HS-27A (cell line): ENCODE measurements at regions not wholly inside any gene's neighbourhood (a gene's known extent, or its start where the extent isn't known, plus 50 kb on each side); places are given as distances from the start of the nearest gene placed in this dataset.
A peak's percentile ranks its signal among the peaks of the same experiment; 100 is the strongest.
"Not testable (repeated sequence)": the region's sequence is repeated elsewhere in the genome, so short reads cannot be mapped to it uniquely, and the experiment has no call there.

Experiments used
- DNase-seq: peaks from one replicate; pipeline ENCODE4 v3.0.0-alpha.2; 2012; ENCODE audit warnings: low read depth, missing footprints

DNA sequence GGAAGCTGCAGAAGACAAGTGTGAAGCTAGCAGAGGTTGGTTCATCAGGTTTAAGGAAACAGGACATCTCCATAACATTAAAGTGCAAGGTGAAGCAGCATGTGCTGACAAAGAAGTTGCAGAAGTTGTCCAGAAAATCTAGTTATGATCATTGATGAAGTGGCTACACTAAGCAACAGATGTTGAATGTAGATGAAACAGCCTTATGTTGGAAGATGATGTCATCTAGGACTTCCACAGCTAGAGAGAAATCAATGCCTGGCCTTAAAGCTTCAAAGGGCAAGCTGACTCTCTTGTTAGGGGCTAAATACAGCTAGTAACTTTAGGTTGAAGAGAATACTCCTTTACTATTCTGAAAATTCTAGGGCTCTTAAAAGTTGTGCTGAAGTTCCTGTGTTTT, 340.2 kb upstream of the SOX9 start:
- DNase-seq: no peak

DNA sequence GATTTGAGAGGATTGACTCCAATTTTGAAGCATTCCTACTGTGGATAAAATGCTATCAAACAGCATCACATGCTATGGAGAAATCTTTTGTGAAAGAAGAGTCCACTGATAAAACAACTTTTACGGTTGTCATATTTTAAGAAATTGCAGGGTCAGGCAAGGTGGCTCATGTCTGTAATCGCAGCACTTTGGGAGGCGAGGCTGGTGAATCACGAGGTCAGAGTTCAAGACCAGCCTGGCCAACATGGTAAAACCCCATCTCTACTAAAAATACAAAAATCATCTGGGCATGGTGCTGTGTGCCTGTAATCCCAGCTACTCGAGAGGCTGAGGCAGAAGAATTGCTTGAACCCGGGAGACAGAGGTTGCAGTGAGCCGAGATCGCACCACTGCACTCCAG, 338.8 kb upstream of the SOX9 start:
- DNase-seq: not testable (repeated sequence)

DNA sequence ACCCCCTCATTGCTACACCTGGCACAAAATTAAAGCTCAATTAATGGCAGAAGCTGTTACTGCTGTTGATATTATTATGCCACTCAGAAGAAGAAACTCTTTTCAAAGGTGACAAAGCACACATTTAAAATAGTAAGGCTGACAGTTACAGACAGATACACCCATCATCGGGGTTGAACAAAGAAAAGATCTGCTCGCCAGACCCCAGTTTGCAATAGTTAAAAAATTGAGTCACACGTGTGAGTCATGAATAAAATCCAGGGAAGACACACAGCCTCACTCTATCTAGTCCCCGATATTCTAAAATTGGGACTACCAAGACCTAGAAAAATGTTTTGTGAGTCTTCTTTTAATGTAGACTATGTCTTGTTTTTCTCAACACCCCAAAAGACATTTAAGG, 330.0 kb upstream of the SOX9 start:
- no peak for DNase-seq

DNA sequence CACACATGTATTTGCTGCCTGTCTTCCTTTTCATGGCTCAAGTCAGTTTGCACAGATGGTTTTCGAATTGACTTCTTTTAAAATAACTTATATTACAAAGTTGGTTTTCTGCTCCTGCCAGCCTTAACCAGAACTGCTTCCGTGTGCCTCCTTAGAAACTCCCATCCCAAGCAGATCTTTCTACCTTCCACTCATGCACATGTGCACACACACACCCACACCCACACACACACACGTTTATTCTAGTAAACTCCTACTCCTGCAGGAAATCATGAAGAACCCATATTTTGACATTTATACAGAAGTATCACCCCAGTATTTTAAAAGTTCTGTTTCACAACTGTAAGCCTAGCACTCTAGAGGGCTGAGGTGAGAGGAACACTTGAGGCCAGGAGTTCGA, 329.5 kb upstream of the SOX9 start:
- DNase-seq: no peak

DNA sequence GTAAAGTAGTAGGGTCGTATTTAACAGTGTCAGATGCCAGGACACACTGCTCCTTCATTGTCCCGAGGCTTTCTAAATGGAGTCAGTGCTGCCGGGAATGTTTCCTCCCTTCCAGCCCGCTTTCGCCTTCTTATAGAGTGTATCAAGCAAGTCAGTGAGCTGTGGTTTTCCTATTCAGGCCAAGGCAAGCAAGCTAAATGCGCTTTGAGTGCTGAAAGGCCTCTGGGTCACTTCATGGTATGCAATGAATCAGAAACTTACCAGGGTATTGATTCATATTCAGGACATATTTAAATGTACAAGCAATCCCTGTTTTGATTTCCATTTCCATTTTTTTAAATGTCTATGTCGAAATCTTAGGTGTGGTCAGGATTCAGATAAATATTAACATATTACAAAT, 327.9 kb upstream of the SOX9 start:
- peak; percentile 45 for DNase-seq

DNA sequence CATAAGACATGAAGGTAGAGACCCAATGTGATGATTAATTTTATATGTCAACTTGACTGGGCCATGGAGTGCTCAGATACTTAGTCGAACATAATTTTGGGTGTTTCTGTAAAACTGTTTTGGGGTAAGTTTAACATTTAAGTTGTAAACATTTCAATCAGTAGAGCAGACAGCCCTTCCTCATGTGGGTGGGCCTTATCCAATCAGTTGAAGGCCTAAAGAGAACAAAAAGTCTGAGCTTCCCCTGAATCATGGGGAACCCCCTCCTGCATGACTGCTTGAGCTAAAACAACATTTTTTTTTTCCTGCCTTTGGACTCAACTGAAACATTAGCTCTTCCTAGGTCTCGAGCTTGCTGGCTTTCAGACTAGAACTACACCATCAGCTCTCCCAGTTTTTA, 327.3 kb upstream of the SOX9 start:
- DNase-seq: no peak

DNA sequence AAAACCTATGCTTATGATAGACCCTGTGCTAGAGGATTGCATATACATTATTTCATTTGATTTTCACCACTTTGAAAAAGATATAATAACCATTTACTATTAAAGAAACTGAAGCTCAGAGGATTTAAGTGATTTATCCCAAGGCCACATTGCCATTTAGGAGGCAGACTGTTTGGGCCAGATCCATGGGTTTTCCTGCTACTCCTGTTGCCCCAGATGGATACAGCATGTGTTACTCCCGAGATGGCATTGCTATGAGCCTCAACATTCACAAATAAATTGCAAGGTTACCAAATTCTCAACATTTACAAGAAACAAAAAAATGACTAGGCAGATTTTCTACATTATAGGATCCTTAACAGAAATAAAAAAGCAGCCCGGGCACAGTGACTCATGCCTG, 322.1 kb upstream of the SOX9 start:
- no peak for DNase-seq

DNA sequence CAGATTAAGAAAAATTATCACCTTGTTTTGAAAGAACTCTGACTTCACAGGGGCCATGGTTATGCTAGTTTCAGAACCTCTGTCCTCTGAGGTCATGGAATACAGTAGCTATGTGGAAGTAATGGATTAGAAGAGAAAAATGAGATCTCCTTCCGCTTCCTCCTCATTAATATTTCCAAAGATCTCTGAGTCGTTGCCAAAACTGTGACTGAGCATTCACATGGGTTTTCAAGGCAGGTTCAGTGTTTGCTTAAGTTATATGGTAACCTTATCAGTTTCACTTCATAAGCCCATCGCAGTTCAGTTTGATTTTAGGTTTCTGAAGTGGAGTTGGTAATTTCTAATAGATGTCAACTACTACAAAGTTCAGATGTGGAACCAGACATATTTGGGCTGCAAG, 321.2 kb upstream of the SOX9 start:
- no peak for DNase-seq

DNA sequence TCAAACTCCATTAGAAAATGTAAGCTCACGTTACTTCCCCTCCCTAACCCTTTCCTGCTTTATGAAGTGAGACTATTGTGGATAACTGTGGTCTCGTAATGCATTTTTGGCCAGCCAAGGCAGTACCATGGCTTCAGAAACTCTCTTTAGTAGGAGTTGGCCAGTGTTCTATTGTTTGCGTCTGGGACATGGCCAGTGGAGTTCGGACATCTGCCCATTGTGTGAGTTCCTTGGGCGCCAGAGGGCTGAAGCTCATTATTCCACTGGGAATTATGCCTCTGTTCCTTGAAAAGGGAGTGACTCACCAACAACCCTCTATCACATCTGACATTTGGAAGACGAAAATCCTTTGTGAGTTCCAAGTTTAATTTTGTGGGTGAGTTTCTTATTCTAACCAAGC, 319.5 kb upstream of the SOX9 start:
- no peak for DNase-seq

DNA sequence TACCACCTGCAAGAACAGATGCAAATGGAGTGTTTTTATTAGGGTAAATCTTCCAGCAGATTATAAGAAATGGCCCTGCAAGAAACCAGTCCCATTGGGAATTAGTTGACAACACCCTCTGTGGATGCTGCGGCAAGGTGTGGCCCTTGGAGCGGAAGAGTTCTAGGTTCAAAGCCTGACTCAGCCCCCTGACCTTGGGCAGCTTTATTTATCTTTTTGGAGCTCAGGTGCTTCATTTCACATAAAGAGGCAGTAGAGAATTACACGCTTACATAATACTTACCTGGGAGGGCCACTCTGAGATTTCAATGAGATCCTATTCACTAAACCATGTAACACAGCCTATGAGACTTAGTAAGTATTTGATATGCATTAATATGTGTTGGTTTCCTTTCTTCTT, 318.2 kb upstream of the SOX9 start:
- no peak for DNase-seq

DNA sequence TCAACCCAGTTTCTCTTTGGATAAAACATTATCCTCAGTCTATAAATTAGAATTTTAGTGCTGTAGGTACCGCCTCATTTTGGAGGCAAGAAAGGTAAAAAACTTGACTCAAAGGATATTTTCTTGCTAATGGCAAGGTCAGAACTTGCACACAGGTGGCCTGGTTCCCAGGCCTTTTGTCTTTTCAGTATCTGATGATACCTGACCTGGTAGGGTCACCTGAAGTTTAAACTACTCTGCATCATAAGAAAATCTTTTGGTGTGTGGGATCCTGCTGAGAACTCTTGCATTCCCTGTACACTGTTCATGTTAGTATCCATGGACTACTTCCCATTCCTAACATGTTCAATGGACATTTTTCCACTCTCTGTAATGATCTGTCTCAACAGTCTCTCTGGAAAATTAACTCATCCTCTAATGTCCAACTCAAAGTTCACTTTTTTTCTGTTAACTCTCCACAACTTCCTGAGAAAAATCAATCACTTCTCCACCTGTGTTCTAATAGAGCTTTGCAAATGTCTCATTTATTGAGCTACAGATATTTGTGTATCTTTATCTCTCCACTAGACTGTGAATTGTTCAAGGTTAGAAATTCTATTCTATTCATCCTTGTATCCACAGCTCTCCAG, 317.1 kb upstream of the SOX9 start:
- DNase-seq: no peak

DNA sequence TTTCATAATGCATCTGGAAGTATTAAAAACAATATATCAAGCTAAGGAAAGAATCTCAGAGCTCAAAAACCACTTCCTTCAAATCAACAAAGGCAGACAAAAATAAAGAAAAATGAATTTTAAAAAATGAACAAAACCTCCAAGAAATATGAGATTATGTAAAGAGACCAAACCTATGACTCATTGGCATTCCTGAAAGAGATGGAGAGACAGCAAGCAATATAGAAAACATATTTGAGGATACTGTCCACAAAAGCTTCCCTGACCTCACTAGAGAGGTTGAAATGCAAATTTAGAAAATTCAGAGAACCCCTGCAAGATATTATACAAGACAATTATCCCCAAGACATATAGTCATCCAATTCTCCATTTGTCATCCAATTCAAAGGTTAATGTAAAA, 311.3 kb upstream of the SOX9 start:
- no peak for DNase-seq

DNA sequence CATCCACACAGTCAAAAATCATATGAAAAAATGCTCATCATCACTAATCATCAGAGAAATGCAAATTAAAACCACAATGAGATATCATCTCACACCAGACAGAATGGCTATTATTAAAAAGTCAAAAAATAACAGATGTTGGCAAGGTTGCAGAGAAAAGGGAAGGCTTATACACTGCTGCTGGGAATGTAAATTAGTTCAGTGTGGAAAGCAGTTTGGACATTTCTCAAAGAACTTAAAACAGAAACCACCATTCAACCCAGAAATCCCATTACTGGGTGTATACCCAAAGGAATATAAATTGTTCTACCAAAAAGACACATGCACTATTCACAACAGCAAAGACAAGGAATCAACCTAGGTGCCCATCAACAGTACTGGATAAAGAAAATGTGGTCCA, 307.0 kb upstream of the SOX9 start:
- not testable (repeated sequence) for DNase-seq

DNA sequence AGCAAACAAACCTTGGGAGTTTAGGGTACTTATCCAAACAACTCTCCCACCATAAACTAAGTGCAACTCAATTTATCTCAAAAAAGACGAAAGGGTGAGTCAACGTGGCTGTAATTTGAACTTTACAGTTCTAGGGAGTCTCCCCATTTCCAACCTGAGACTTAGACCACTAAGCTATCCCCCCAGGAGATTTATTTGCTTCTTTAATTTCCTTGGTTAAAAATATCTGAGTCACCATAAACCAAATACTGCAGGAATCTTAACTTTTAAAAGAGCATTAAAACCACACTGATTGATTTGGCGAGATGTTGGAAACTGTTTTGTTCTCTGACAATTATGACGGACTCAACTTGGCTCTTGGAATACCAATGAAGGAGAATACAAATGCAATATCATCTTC, 299.3 kb upstream of the SOX9 start:
- DNase-seq: no peak

DNA sequence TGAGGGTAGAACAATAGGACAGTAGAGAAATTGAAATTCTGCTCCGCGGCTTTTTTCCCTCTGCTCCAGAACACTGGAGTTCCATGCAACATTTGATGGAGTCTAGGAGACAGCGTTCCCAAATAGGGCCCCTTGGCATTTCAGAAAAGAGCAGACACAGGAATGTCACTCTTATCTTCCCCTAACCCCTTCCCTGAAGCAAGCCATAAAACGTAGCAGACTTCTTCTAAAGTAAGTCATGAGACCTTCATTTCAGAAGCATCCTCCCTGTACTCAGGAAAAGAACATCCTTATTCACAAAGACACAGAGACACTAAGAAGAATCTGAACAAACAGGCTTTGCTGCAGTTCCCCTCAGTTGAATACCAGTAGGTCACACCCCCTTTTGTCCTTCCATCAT, 296.1 kb upstream of the SOX9 start:
- DNase-seq: no peak

DNA sequence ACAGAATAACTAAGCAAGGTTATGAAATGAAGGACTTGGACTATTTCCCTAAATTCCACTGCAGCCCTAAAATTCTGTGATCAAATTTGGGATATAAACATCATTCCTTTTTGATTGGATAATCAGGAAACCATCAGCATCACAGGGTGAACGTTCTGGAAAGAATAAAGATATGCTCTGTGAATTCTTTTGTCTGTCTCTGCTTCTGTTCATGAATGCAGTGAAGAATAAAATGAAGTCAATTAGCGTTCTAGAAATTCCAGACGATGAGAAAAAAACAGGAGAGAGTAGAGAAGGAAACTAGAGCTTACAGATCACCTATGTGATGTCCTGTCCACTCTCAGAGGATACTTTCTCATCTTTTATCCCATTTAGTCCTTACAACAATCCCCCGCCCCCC, 295.1 kb upstream of the SOX9 start:
- no peak for DNase-seq

DNA sequence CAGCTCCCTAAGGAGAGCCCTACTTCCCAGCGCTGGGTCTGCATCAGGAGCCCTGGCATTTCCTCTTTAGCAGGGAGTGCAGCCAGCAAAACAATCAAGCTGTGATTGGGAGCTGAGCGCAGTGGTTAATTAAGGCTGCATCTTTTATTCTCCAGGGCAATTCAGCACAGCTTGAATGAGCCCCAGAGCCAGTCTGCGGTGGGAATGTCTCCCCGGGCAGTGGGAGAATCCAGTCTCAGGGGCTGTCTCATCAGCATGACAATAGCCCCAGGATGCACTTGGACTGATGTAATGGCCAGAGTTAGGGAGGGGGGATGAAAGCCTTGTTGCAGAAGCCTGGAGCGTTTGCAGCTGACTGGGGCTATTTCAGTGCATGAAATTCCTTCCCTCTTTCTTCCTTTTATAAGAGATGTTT, 292.6 kb upstream of the SOX9 start:
- no peak for DNase-seq

DNA sequence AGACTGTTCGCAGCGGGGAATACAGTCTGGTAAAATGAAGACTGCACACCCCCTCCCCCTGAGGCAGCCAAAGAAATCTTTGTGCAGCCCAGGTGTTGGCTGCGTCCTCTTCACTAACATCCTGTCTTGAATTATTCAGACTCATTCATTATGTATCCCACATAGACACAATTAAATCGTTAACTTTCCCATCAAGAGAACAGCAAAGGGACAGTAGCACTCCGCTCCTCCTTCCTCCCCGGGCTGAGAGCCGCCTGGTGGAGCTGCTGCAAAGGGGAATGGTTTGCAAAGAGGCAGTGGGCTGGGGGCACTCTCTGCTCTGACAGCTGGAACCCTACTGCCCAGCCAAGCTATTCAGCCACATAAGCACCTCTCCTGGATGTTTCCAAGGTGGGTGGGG, 290.0 kb upstream of the SOX9 start:
- DNase-seq: no peak

DNA sequence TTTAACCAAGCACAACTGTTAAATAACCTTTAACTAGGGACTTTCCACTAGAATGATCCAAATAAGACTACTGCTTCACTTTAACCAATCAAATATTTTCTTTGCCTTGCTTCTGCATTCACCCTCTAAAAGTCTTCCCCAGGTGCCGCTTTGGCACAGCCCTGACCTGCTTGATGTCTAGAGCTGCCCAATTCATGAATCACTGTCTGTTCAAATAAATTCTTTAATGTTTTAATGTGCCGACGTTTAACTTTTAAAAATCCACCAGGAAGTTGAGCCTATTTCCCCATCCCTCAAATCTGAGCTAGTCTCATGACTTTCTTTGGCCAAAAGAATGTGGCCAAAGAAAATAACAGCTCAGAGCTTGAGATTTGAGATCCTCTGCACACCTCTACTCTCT, 277.8 kb upstream of the SOX9 start:
- DNase-seq: no peak

DNA sequence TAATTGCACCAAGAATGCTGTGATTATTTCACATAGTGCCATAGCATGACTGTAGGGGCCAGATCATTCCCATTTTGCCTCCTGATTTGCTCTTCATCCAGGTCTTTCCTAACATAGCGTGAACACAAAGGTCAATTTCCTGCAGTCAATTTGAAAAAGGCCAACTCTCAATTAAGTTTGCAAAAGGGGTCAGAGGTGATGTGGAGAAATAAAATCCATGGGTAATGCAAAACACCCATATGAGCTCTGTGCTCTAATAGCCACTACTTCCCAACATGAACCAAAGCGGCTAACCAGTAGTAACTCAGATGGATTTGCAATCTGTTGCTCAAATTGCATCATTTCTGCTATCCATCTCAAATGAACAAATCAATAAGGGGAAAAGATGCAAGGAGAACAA, 275.5 kb upstream of the SOX9 start:
- DNase-seq: no peak

DNA sequence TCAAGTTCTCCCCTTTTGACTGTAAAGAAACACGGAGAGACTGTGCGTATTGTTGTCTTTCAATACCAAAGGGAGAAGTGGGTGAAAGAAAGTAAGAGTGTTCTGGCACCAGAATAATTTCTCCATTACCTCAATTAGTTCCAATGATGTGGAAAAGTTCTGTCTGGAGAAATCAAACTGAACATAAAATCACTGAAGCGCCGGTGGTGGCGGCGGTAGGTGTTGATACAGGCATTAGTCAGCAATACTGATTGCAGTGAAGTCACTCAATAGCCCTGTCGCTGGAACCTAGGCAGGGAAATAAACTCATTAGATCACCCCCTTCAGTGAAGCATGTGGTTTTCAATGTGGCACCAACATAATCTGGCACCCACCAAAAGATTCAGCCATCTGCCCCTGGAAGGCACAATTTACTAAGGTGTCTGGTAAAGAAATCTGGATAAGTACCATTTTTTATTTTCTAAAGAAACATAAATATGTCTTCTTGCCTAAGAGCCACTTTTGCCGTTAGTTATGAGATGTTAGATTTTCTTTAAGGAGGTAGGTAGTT, 274.2 kb upstream of the SOX9 start:
- no peak for DNase-seq

DNA sequence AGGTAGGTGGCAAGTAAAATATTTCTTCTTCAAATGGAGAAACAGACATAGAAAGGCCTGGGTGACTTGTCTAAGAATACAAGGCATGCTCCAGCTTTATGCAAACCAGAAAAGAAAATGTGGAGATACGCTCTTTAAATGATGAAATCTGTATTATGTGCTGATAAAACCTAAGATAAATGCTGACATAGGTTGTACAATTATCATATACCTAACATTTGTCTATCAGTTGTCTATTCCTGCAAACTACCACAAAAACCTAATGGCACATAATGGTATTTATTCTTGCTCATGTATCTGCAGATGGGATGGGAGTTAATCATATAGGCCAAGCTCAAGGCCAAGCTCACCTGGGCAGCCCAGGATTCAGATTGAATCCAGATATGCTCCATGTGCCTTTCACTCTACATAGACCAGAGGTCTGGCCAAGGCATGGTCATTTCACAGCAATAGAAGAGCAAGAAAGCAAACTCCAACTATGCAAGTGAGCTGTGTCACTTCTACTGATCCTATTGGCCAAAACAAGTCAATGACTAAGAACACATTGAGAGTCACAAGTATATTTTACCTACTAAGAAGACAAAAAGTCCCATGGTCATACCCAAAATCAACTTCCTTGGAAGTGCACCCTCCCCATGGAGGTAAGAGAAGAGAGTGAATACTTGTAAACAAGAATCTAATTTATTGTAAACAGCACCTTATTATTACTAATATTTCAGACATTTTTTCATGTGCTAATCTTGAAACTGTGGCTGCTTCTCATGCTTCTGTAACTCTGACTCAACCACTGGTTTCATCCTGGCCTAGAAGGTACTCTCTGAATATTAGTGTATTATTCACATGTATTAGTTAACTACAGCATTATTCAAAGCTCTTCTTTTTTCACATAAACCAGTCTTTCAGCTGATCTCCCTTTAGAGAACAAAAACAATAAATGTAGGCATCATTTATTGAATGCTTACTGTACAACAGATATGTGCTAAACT, 270.7 kb upstream of the SOX9 start:
- DNase-seq: no peak

DNA sequence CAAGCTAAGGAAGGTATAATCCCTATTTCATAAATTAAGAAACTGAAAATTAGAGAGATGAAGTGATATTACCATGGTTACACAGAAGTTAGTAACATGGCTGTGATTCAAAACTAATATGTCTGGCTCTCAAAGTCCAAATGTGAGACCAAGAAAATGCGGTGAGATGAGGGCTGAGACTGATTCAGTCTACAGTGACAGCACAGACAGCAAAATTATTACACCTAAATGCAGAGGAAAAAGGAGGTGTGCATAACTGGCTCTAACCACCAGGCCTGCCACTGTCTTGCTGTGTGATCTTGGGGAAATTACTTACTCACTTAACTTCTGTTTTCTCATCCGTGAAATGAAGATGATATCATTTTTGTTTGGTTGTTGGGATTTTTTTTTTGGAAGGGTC, 270.0 kb upstream of the SOX9 start:
- no peak for DNase-seq
